H4 (cell line): ENCODE measurements at regions not wholly inside any gene's neighbourhood (a gene's known extent, or its start where the extent isn't known, plus 50 kb on each side); places are given as distances from the start of the nearest gene placed in this dataset.

Experiments
- DNase-seq: peaks from one replicate; pipeline ENCODE4 v3.0.0-alpha.2; 2015; ENCODE audit warnings: low spot score

GRCh38 chr1:209421978-209422680 lies 161.4 kb upstream of the CAMK1G start:
- no peak for DNase-seq

- no peak for DNase-seq
These were observed 157.6 kb upstream of the CAMK1G start for GRCh38 chr1:209425959-209426358.

- no peak for DNase-seq
These were observed 156.2 kb upstream of the CAMK1G start for GRCh38 chr1:209427277-209427676.

GRCh38 chr1:209427811-209428210 lies 155.7 kb upstream of the CAMK1G start:
- DNase-seq = no peak

GRCh38 chr1:209428241-209428921 lies 155.1 kb upstream of the CAMK1G start:
- no peak for DNase-seq

- DNase-seq = no peak
These were observed 153.9 kb upstream of the CAMK1G start for GRCh38 chr1:209429611-209430010.

- no peak for DNase-seq
These were observed 153.4 kb upstream of the CAMK1G start for GRCh38 chr1:209430107-209430506.

- no peak for DNase-seq
These were observed 152.7 kb upstream of the CAMK1G start for GRCh38 chr1:209430821-209431259.

GRCh38 chr1:209431402-209431801 lies 152.1 kb upstream of the CAMK1G start:
- DNase-seq = no peak

GRCh38 chr1:209431813-209432442 lies 151.6 kb upstream of the CAMK1G start:
- no peak for DNase-seq

- no peak for DNase-seq
These were observed 151.1 kb upstream of the CAMK1G start for GRCh38 chr1:209432443-209432825.

GRCh38 chr1:209433649-209434031 lies 149.9 kb upstream of the CAMK1G start:
- no peak for DNase-seq

GRCh38 chr1:209434066-209434465 lies 149.4 kb upstream of the CAMK1G start:
- DNase-seq = no peak

- no peak for DNase-seq
These were observed 148.8 kb upstream of the CAMK1G start for GRCh38 chr1:209434631-209435217.

GRCh38 chr1:209435654-209436566 lies 147.6 kb upstream of the CAMK1G start:
- peak; percentile 73 for DNase-seq

GRCh38 chr1:209439828-209440227 lies 143.7 kb upstream of the CAMK1G start:
- no peak for DNase-seq

GRCh38 chr1:209443361-209443931 lies 140.1 kb upstream of the CAMK1G start:
- DNase-seq = no peak

GRCh38 chr1:209443975-209444651 lies 139.4 kb upstream of the CAMK1G start:
- no peak for DNase-seq

- no peak for DNase-seq
These were observed 138.6 kb upstream of the CAMK1G start for GRCh38 chr1:209444961-209445360.

- no peak for DNase-seq
These were observed 137.9 kb upstream of the CAMK1G start for GRCh38 chr1:209445576-209445975.

- DNase-seq = no peak
These were observed 137.2 kb upstream of the CAMK1G start for GRCh38 chr1:209446356-209446755.
